Progenitor cell of endocrine pancreas (in vitro differentiated cells): ENCODE measurements at regions not wholly inside any gene's neighbourhood (a gene's known extent, or its start where the extent isn't known, plus 50 kb on each side); places are given as distances from the start of the nearest gene placed in this dataset.

Experiments
- DNase-seq: peaks from one replicate; pipeline ENCODE4 v3.0.0; 2021; ENCODE audit warnings: low spot score; ENCODE audit not compliant: unreplicated experiment
- H3K27ac Mint-ChIP-seq: 2 replicates; pipeline ENCODE4 v1.8.0; 2021; ENCODE audit warnings: mild to moderate bottlenecking, moderate library complexity, mixed read lengths
- H3K27me3 Mint-ChIP-seq: 2 replicates; pipeline ENCODE4 v1.8.0; 2021; ENCODE audit warnings: mixed read lengths
- H3K36me3 Mint-ChIP-seq: 2 replicates; pipeline ENCODE4 v1.8.0; 2022; ENCODE audit warnings: mixed read lengths; ENCODE audit not compliant: insufficient read depth
- H3K4me1 Mint-ChIP-seq: 2 replicates; pipeline ENCODE4 v1.8.0; 2021; ENCODE audit warnings: low read depth, mixed read lengths
- H3K4me3 Mint-ChIP-seq: 2 replicates; pipeline ENCODE4 v1.8.0; 2021; ENCODE audit warnings: low read depth, mild to moderate bottlenecking, moderate library complexity, mixed read lengths
- H3K9me3 Mint-ChIP-seq: 2 replicates; pipeline ENCODE4 v1.8.0; 2021; ENCODE audit warnings: low read depth, mixed read lengths
- TF ChIP-seq, protein P1 (sequence below): fragments of 200-600 bp; sonication (generic); IDR thresholded peaks from one replicate; pipeline ENCODE4 v1.5.0; 2021; ENCODE audit warnings: antibody characterized with exemption, mild to moderate bottlenecking; ENCODE audit not compliant: unreplicated experiment

- H3K27me3 Mint-ChIP-seq = no peaks in the 10 kb centered on the region
- no peaks in the 10 kb centered on the region for H3K4me1 Mint-ChIP-seq
- no peaks in the 10 kb centered on the region for H3K9me3 Mint-ChIP-seq
- no peak overlapping the region for H3K27ac Mint-ChIP-seq
- no peak for DNase-seq
- peaks cover 2% of the 10 kb centered on the region for H3K36me3 Mint-ChIP-seq
- TF ChIP-seq, protein P1, sequence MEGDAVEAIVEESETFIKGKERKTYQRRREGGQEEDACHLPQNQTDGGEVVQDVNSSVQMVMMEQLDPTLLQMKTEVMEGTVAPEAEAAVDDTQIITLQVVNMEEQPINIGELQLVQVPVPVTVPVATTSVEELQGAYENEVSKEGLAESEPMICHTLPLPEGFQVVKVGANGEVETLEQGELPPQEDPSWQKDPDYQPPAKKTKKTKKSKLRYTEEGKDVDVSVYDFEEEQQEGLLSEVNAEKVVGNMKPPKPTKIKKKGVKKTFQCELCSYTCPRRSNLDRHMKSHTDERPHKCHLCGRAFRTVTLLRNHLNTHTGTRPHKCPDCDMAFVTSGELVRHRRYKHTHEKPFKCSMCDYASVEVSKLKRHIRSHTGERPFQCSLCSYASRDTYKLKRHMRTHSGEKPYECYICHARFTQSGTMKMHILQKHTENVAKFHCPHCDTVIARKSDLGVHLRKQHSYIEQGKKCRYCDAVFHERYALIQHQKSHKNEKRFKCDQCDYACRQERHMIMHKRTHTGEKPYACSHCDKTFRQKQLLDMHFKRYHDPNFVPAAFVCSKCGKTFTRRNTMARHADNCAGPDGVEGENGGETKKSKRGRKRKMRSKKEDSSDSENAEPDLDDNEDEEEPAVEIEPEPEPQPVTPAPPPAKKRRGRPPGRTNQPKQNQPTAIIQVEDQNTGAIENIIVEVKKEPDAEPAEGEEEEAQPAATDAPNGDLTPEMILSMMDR = no peak
- no peak overlapping the region for H3K4me3 Mint-ChIP-seq
These were observed 140.3 kb downstream of the CRYBB2 start for GRCh38 chr22:25359601-25360261.

DNA sequence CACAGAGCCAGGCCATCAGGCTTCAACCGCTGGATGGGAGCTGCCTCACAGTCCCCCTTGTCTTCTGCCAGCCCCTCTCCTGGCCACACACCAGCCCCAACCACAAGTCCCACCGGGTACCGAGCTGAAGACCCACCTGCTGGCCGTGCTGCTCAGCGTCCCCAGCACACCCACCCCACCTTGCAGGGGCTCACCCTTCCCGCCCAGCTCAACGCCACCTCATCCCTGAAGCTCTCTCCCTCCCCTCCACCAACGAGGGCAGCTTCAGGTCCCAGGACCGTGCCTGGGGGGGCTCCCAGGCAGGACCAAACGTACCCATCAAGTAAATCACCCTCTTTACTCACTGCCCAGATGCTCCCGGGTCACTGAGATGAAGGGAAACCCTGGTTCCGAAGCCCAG, 141.0 kb downstream of the CRYBB2 start:
- DNase-seq = no peak
- peaks cover 2% of the 10 kb centered on the region for H3K36me3 Mint-ChIP-seq
- no peak overlapping the region for H3K4me3 Mint-ChIP-seq
- TF ChIP-seq, protein P1 = no peak
- H3K4me1 Mint-ChIP-seq = peaks cover 2% of the 10 kb centered on the region
- H3K9me3 Mint-ChIP-seq = no peaks in the 10 kb centered on the region
- H3K27me3 Mint-ChIP-seq = no peaks in the 10 kb centered on the region
- no peak overlapping the region for H3K27ac Mint-ChIP-seq

DNA sequence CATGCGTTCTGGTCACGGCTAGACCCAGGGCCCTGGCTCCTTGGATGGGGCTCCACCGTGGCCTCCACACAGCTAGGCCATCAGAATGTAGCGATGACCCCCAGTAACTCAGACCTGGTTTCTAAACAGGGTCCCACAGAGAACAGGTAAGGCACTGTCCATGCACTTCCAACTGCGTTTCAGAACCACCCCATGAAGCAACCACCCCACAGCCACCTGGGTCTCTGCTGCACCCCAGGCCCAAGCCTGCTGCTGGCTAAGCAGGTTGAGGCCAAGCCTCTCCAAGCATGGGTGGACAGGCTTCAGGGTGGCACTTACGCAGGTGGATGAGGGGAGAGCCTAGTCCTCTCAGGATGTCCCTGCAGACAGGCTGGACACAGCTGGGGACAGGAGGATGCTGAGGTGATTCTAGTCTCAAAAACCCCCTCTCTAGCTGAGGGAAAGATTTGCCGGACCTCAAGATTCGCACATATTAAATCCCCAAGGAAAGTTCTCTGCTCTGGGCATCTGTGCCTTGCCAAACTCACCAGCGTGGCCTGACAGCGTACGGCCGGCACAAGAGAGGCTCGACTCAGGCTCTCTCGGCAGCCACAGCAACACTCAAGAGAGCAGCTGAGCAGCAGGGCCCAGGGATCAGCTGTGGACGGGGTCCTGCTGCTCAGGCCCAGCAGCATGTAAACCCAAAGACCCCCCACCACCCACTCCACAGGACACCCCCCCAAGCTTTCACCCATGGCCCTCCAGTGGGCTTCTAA, 141.6 kb downstream of the CRYBB2 start:
- Mint-ChIP-seq H3K36me3 (peaks cover 2% of the 10 kb centered on the region), H3K9me3 (no peaks in the 10 kb centered on the region), H3K27ac (no peak overlapping the region), H3K27me3 (no peaks in the 10 kb centered on the region), H3K4me1 (peaks cover 7% of the 10 kb centered on the region), H3K4me3 (no peak overlapping the region)
- no peak for DNase-seq
- TF ChIP-seq, protein P1 = no peak

DNA sequence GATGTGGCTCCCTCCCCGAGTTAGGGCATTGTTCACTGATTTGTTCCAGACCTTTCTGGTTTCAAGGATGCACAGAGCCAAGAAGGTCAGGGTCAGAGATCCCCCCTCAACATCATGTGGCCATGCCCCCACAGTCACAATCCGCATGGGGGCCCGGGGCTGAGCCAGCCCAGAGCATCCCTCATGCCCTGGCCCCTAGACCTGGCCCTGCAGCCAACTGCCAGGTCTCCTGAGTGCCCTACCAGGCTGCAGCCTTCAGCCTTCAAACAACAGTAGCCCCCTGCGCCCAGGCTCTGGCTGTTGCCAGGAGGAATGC, 142.4 kb downstream of the CRYBB2 start:
- no peak for DNase-seq
- H3K4me1 Mint-ChIP-seq = peaks cover 7% of the 10 kb centered on the region
- H3K9me3 Mint-ChIP-seq = no peaks in the 10 kb centered on the region
- no peaks in the 10 kb centered on the region for H3K27me3 Mint-ChIP-seq
- TF ChIP-seq, protein P1 = no peak
- peaks cover 2% of the 10 kb centered on the region for H3K36me3 Mint-ChIP-seq
- H3K27ac Mint-ChIP-seq = no peak overlapping the region
- H3K4me3 Mint-ChIP-seq = no peak overlapping the region

DNA sequence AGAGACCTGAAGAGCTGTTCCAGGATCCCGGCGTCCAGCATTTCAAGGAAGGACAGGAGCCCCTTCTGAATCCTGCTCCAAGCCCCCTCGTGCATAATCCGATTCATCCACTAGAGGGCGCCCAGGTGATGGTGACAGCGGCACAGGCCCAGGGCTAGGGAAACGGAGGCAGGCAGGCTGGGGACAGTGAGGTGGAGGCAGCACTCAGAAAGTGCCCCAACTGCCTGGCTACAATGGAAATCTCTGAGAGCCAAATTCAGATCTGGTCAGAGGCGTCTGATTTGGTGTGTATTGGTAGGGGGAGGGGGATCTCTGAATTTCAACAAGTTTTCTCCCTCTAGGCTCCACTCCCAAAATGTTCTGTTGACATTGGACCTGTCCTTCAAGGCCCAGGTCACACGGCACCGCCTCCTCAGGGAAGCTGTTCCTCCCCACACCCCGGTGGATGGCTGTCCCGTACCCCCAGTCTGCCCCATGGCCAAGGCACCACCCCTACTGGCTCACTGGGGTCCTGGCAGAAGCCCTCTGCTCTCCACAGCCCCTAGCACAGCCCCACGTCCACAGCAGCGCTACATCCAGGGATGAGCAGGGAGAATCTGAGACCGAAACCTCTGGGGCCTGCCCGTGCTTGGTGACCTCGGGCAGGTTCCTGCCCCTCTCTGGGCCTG, 142.9 kb downstream of the CRYBB2 start:
- peaks cover 2% of the 10 kb centered on the region for H3K36me3 Mint-ChIP-seq
- no peaks in the 10 kb centered on the region for H3K27me3 Mint-ChIP-seq
- H3K27ac Mint-ChIP-seq = no peak overlapping the region
- H3K4me3 Mint-ChIP-seq = no peak overlapping the region
- TF ChIP-seq, protein P1 = peak; percentile 89
- H3K4me1 Mint-ChIP-seq = peaks cover 7% of the 10 kb centered on the region
- peak; percentile 79 for DNase-seq
- H3K9me3 Mint-ChIP-seq = no peaks in the 10 kb centered on the region
